ENCODE measurements at regions not wholly inside any gene's neighbourhood (a gene's known extent, or its start where the extent isn't known, plus 50 kb on each side); places are given as distances from the start of the nearest gene placed in this dataset.

DNA sequence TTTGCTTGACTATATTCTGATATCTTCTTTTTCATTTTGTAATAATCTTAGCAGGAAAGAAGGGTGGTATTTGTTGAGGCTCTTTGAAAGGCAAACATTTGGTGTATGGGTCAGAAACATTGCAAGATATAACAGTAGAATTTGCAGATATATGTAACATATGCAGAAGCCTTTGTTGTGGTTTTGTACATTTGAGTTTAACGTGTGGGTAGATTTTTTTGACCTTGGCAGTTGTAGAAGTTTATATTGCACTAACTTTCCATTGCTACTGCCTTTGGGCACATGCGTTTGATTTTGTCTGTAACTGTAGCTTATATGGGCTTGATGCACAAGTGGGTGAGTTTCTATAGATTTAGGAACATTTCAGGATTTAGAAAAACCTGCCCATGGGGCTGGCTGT lies 78.5 kb upstream of the SPRY2 start:
- DNase-seq (ENCODE audit: low spot score), result no peak
- ATAC-seq (ENCODE audit: low read depth), result no peak
- Histone ChIP-seq H3K4me3 (ENCODE audit: severe bottlenecking) (no peak overlapping the region), H3K27ac (ENCODE audit: poor library complexity, severe bottlenecking) (no peak overlapping the region), H3K4me1 (ENCODE audit: insufficient read depth, poor library complexity, severe bottlenecking) (no peaks in the 10 kb centered on the region), H3K9me3 (ENCODE audit: severe bottlenecking) (no peaks in the 10 kb centered on the region), H3K36me3 (ENCODE audit: low read depth) (no peaks in the 10 kb centered on the region), H3K27me3 (ENCODE audit: insufficient read depth, poor library complexity, severe bottlenecking) (no peaks in the 10 kb centered on the region)
- TF ChIP-seq, protein P1, sequence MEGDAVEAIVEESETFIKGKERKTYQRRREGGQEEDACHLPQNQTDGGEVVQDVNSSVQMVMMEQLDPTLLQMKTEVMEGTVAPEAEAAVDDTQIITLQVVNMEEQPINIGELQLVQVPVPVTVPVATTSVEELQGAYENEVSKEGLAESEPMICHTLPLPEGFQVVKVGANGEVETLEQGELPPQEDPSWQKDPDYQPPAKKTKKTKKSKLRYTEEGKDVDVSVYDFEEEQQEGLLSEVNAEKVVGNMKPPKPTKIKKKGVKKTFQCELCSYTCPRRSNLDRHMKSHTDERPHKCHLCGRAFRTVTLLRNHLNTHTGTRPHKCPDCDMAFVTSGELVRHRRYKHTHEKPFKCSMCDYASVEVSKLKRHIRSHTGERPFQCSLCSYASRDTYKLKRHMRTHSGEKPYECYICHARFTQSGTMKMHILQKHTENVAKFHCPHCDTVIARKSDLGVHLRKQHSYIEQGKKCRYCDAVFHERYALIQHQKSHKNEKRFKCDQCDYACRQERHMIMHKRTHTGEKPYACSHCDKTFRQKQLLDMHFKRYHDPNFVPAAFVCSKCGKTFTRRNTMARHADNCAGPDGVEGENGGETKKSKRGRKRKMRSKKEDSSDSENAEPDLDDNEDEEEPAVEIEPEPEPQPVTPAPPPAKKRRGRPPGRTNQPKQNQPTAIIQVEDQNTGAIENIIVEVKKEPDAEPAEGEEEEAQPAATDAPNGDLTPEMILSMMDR (IDR thresholded peaks at IDR 0.05; ENCODE audit: poor library complexity, severe bottlenecking), result no peak

DNA sequence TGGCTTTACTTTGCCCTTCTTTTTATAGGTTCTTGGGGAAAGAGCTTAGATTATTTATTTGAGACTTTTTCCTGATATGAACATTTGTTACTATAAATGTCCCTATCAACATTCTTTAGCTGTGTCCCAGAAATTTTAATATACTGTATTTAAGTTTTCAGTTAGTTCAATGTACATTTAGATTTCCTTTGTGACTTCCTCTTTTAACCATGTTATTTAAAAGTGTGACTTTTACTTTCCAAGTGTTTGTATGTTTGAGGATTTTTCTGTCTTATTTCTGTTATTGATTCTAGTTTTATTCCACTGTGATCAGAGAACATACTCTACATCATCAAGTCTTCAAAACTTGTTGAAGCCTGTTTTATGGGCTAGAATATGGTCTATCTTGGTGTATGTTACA lies 72.7 kb upstream of the SPRY2 start:
- H3K9me3 ChIP-seq (ENCODE audit: severe bottlenecking), result no peaks in the 10 kb centered on the region
- H3K27me3 ChIP-seq (ENCODE audit: insufficient read depth, poor library complexity, severe bottlenecking), result no peaks in the 10 kb centered on the region
- ATAC-seq (ENCODE audit: low read depth) (no peak), DNase-seq (ENCODE audit: low spot score) (no peak)
- H3K36me3 ChIP-seq (ENCODE audit: low read depth), result no peaks in the 10 kb centered on the region
- H3K4me1 ChIP-seq (ENCODE audit: insufficient read depth, poor library complexity, severe bottlenecking), result no peaks in the 10 kb centered on the region
- H3K27ac ChIP-seq (ENCODE audit: poor library complexity, severe bottlenecking), result no peak overlapping the region
- H3K4me3 ChIP-seq (ENCODE audit: severe bottlenecking), result no peak overlapping the region
- TF ChIP-seq, protein P1 (IDR thresholded peaks at IDR 0.05; ENCODE audit: poor library complexity, severe bottlenecking), result no peak

DNA sequence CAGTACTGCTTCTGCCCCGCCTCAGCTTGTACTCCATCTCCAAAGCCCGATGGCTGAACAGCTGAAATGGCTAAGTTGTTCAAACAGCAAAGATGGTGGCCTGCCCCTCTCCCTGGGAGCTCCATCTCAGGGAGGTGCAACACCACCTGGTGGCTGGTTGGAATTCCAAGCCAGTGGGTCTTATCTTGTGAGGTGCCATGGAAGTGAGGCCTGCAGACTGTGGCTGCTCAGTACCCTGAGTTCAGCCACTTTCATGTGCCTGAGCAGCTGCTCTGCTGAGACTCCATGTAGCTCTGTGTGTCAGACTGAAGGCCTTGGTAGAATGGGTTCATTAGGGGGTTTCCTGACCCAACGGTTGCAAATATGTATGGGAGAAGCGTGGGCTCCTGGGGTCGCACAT lies 67.3 kb upstream of the SPRY2 start:
- DNase-seq (ENCODE audit: low spot score), result no peak

DNA sequence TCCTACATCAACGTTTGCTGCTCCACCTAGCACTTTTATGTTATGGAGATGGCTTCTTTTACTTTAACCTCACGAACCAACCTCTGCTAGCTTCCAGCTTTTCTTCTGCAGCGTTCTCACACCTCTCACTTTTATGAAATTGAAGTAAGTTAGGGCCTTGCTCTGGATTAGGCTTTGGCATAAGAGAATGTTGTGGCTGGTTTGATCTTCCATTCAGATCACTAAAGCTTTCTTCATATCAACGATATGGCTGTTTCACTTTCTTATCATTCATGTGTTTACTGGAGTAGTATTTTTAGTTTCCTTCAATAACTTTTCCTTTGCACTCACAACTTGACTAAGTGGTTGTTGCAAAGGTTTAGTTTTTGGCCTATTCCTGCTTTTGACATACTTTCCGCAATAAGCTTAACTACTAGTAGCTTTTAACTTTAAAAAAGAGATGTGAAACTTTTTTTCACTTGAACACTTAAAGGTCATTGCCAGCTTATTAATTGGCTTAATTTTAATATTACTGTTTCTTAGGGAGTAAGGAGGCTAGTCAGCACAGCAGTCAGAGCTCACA lies 60.0 kb upstream of the SPRY2 start:
- H3K4me1 ChIP-seq (ENCODE audit: insufficient read depth, poor library complexity, severe bottlenecking), result peaks cover 3% of the 10 kb centered on the region
- ATAC-seq (ENCODE audit: low read depth) (no peak), DNase-seq (ENCODE audit: low spot score) (no peak)
- H3K36me3 ChIP-seq (ENCODE audit: low read depth), result no peaks in the 10 kb centered on the region
- no peak overlapping the region for H3K27ac ChIP-seq (ENCODE audit: poor library complexity, severe bottlenecking)
- H3K4me3 ChIP-seq (ENCODE audit: severe bottlenecking), result no peak overlapping the region
- no peaks in the 10 kb centered on the region for H3K9me3 ChIP-seq (ENCODE audit: severe bottlenecking)
- TF ChIP-seq, protein P1 (IDR thresholded peaks at IDR 0.05; ENCODE audit: poor library complexity, severe bottlenecking), result no peak
- H3K27me3 ChIP-seq (ENCODE audit: insufficient read depth, poor library complexity, severe bottlenecking), result no peaks in the 10 kb centered on the region

More for the DNA sequence above, 67.3 kb upstream of the SPRY2 start:
- Histone ChIP-seq H3K4me1 (ENCODE audit: insufficient read depth, poor library complexity, severe bottlenecking) (no peaks in the 10 kb centered on the region), H3K27ac (ENCODE audit: poor library complexity, severe bottlenecking) (no peak overlapping the region), H3K36me3 (ENCODE audit: low read depth) (no peaks in the 10 kb centered on the region), H3K27me3 (ENCODE audit: insufficient read depth, poor library complexity, severe bottlenecking) (no peaks in the 10 kb centered on the region), H3K9me3 (ENCODE audit: severe bottlenecking) (no peaks in the 10 kb centered on the region), H3K4me3 (ENCODE audit: severe bottlenecking) (no peak overlapping the region)
- TF ChIP-seq, protein P1 (IDR thresholded peaks at IDR 0.05; ENCODE audit: poor library complexity, severe bottlenecking), result no peak
- no peak for ATAC-seq (ENCODE audit: low read depth)

DNA sequence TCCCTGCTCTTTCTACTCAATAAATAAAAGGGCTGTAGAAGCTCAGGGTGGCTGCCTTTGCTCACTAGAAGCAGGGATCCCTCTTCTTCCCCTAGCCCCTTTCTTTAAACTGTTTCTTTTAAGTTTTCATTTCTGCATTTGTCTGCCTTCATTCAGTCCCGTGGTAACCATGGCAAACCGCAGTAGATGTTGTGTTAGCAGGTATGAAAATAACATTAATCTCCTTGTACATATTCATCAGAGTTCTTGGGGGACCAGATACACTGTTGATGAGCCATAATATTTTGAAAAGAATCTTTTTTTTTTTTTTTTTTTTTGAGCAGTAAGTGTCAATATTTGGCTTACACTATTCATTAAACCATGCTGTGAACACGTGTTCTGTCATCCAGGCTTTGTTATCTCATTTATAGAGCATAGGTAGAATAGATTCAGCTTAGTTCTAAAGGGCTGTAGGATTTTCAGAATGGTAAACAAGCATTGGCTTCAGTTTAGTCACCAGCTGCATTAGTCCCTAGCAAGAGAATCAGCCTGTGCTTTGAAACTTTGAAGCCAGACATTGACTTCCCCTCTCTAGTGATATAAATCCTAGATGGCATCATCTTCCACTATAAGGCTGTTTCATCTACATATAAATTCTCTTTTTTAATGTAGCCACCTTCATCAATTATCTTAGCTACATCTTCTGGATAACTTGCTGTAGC lies 59.4 kb upstream of the SPRY2 start:
- no peak for ATAC-seq (ENCODE audit: low read depth)

More for the DNA sequence above, 59.4 kb upstream of the SPRY2 start:
- H3K27ac ChIP-seq (ENCODE audit: poor library complexity, severe bottlenecking), result no peak overlapping the region
- H3K9me3 ChIP-seq (ENCODE audit: severe bottlenecking), result no peaks in the 10 kb centered on the region
- no peak overlapping the region for H3K4me3 ChIP-seq (ENCODE audit: severe bottlenecking)
- TF ChIP-seq, protein P1 (IDR thresholded peaks at IDR 0.05; ENCODE audit: poor library complexity, severe bottlenecking), result no peak
- H3K36me3 ChIP-seq (ENCODE audit: low read depth), result no peaks in the 10 kb centered on the region
- peaks cover 3% of the 10 kb centered on the region for H3K4me1 ChIP-seq (ENCODE audit: insufficient read depth, poor library complexity, severe bottlenecking)
- no peaks in the 10 kb centered on the region for H3K27me3 ChIP-seq (ENCODE audit: insufficient read depth, poor library complexity, severe bottlenecking)
- no peak for DNase-seq (ENCODE audit: low spot score)
